HG03175 (cell line): ENCODE measurements at regions not wholly inside any gene's neighbourhood (a gene's known extent, or its start where the extent isn't known, plus 50 kb on each side); places are given as distances from the start of the nearest gene placed in this dataset.

ENCODE experiments used
- ATAC-seq: cut with Tn5 transposase; IDR thresholded peaks from one replicate; pipeline ENCODE4 v1.9.1; 2021; ENCODE audit warnings: mild to moderate bottlenecking, moderate library complexity; ENCODE audit not compliant: unreplicated experiment

DNA sequence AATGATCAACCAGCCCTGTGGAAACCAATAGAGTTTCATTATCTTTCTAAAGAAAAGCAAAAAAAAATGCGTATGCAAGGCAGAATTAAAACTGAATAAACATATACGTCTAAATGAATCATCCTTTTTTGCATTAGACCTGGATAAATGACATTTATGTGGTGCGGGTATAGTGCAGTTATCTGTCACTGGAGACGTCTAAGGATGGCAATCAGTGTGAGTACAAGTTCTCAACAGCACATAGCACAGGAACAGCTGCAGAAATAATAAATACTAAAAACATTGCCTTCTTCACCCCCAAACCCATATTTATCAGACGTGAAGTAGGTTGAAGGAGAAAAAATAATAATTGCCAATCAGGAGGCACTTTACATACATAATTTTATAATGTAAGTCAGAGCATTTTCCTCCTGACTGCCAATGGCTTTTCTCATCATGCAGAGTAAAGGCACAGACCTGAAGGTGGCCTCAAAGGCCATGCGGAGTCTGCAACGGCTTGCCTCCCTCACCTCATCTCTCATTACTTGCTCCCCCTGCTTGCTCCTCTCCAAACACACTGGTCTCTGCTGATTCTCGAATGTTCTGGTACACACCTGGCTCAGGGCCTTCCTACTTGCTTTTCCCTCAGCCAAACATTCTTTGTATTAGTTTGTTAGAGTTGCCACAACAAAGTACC lies 574.7 kb upstream of the PLXNA2 start:
- ATAC-seq: no peak

- ATAC-seq: no peak
These were observed 576.5 kb upstream of the PLXNA2 start for GRCh38 chr1:208820580-208821212.

DNA sequence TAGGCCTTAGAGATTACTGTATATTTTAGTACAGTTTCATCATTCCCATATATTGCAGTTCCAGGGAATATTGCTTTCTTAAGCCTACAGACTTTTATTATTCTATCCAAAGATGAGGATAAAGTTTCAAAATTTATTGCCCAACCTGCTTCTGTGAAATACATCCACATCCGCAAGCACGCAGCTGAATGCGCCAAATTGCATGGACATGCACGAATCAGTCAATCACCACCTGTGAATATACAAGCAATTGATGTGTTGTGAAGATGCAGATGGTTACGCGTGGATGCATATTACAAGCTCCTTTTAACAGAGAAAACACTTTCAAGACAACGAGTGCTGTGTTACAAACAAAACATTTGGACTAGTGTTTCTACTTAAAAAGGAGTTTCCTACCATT lies 577.8 kb upstream of the PLXNA2 start:
- ATAC-seq: no peak

- ATAC-seq: no peak
These were observed 581.1 kb upstream of the PLXNA2 start for GRCh38 chr1:208825300-208825699.

- no peak for ATAC-seq
These were observed 585.4 kb upstream of the PLXNA2 start for GRCh38 chr1:208829595-208829994.

- no peak for ATAC-seq
These were observed 590.4 kb upstream of the PLXNA2 start for GRCh38 chr1:208834381-208835096.

DNA sequence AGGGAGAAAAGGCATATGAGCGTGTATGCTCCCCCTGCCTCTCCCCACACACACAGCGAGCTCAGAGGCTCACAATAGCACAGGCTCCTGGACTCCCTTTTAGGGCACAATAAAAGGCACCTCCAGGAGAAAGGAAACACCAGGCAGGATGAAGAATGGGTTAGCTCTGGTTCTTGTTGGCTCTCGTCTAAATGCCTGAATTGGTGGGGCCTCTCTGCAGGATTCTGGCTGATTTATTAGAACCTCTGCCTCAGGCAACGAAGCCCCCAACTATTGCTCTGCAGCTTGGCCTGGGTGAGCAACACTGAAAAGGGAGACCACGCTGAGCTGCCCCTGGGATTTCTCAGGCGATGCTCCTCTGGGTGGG lies 590.9 kb upstream of the PLXNA2 start:
- no peak for ATAC-seq

GRCh38 chr1:208835781-208836180 lies 591.6 kb upstream of the PLXNA2 start:
- ATAC-seq: no peak

- ATAC-seq: no peak
These were observed 593.1 kb upstream of the PLXNA2 start for GRCh38 chr1:208837242-208837641.

DNA sequence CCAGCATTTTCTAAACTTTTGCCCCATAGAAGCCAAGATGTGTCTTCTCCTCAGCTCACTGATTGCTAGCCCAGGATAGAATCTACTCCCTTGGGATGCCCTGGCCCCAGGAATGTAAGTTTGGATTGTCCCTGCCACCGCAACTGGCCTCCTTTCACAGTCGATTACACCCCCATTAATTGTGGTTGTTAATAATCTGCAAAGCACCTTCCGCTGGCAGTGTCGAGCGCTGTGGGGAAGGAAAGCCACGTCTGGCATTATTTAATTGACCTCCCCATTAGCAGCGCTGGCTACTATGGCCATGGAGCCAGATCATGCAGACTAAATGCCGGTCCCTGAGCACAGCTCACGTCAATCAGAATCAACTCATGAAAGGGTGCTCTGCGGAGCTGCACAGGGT lies 597.3 kb upstream of the PLXNA2 start:
- no peak for ATAC-seq

- no peak for ATAC-seq
These were observed 598.3 kb upstream of the PLXNA2 start for GRCh38 chr1:208842451-208842850.

DNA sequence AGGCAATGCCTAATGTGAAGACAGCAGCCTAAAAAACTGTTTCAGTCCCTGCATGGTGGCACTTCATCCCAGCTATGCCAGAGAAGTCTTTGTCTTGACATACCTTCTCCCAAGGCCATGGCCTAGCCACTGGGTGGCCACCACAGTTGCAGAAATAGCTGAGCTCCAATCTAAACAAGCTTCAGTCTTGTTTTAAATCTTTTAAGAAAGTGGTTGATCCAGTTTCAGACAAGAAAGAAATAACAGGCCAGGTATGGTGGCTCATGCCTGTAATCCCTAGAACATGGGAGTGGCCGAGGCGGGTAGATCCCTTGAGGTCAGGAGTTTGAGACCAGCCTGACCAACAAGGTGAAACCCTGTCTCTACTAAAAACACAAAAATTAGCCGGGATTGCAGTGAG lies 600.0 kb upstream of the PLXNA2 start:
- ATAC-seq: no peak

DNA sequence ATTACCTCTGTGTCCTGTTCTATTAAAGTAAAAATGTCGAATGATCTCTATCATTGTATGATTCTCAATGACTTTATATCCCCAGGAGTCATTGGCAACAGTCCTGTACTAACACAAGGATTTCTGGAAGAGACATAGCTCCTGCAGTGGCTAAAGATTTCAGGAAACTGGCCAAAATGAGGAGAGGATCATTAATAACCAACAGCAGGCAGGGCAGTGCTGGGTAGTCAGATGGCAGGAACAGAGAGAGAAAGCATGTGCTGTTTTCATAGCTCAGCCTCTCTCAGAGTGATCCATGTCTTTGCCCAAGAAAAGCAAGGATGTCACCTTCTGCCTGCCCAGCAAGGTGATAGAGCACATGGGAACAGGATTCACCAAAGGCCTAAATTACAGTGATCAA lies 604.7 kb upstream of the PLXNA2 start:
- ATAC-seq: no peak

DNA sequence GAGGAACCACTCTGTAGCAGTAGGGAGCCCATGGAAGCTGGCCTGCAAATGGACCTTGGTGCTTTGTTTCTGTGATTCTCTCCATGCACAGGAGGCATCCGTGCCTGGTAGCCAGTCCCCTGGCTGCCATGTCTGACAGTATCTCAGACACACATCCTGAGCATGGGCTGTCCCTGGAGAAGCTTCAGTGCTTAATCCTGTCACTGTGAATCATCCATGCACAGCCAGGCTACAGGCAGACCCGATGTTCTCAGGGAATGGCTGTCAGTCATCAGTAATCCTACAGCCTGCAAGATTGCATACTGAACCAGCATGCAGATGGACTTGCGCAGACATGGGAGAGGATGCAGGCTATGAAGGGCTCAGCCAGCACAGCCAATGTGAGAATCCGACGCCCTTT lies 606.3 kb upstream of the PLXNA2 start:
- no peak for ATAC-seq

- ATAC-seq: no peak
These were observed 607.2 kb upstream of the PLXNA2 start for GRCh38 chr1:208851366-208851765.

- no peak for ATAC-seq
These were observed 608.7 kb upstream of the PLXNA2 start for GRCh38 chr1:208852911-208853310.

DNA sequence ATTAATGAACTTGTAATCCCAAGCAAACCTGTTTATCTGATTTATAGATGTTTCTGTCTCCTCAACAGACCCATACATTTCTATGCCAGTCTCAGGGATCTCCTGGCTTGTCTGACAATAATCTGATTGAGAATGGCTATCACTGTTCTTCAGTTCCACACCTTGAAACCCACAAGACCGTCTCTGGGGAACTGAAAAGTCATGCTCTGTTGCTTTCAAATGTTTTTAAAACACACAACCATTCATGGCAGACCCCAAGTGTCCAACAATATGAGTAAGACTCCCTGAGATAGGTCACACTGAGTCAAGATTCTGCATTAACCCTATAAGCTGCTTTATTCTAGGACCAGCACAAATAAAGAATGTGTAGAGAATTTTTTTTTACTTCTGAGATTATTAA lies 611.2 kb upstream of the PLXNA2 start:
- ATAC-seq: peak; percentile 76

DNA sequence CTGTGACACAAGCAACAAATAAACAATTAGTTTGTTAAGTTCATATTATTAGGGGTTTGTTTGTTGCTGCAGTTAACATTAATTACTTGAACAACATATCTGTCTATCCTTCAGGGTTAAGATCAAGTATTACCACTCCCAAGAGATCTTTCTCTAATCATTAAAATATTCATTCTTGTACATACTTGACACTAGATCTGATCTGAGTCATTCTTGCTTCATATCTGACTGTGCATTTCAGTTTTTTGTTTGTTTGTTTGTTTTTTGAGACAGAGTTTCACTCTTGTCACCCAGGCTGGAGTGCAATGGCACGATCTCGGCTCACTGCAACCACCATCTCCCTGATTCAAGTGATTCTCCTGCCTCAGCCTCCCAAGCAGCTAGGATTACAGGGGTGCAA lies 613.3 kb upstream of the PLXNA2 start:
- no peak for ATAC-seq

- no peak for ATAC-seq
These were observed 614.6 kb upstream of the PLXNA2 start for GRCh38 chr1:208858738-208859137.

GRCh38 chr1:208864366-208864965 lies 620.3 kb upstream of the PLXNA2 start:
- ATAC-seq: no peak

- no peak for ATAC-seq
These were observed 622.3 kb upstream of the PLXNA2 start for GRCh38 chr1:208866386-208866955.

- ATAC-seq: no peak
These were observed 624.4 kb upstream of the PLXNA2 start for GRCh38 chr1:208868554-208868953.
